ENCODE measurements at regions not wholly inside any gene's neighbourhood (a gene's known extent, or its start where the extent isn't known, plus 50 kb on each side); places are given as distances from the start of the nearest gene placed in this dataset.

DNA sequence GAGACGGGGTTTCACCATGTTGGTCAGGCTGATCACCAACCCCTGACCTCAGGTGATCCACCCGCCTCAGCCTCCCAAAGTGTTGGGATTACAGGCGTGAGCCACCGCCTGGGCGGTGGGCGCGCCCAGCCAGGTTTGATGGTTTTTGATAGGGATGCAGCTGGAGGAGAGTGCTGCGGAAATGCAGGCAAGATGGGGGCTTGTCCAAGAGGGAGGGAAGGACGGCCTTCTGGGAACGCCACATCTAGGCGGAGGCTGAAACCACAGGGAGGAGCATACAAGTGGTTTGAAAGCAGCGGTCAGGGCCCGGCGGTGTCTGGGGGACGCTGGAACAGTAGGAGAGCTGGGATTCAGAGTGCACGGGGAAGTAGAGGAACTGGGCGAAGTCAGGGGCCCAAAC, 134.6 kb downstream of the VRK1 start:
- no peak for DNase-seq (ENCODE audit: low read depth in 2 of 2)

DNA sequence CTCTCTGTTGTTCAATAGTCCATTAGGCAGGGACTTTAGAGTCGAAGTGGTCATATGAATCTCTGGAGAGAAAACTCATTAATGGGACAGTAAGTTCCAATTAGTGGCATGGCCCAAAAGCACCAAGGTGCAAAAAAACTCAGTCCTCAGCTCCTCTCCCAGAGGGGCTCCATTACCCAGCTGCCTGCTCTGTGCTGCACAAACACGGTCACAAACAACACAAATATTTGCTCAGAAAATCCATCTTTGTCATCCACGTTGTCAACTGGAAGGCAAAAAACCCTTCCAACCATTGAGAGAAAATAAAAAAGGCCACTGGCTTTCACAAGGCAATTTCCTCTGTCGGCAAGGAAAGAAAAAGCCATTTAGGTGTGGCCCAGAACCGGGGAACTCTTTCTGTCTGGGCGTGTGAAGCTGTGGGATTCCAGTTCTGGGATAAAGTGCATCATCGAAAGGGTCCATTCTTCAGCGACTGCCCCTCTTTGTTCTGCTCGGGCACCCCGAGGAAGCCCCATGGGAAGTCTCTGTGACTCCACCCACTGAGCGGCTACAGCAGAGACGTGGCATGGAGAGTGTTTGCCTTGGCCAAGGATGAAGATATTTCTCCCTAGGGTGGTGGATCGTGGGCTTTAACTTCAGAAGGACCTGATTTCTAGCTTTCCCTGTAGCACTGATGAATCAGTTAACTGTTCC, 137.6 kb downstream of the VRK1 start:
- no peak for DNase-seq (ENCODE audit: low read depth in 2 of 2)

DNA sequence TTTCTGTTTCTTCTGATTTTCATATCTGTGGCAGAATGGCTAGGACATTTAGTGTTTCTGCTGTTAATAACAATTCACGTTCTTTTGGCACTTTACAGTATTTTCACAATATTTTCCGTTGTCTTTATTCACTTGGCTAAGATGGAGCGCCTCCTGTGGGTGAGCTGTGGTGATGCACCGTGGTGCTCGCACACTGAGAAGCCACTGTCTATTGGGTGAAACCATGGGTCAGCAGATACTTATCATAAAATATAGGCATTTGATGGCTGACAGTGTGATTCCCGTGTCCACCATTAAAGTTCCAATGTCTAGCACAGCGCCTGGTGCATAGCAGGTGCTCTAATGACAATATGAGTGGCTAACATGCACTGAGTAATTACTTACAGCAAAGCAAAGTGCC, 141.8 kb downstream of the VRK1 start:
- DNase-seq (ENCODE audit: low read depth in 2 of 2), result no peak

DNA sequence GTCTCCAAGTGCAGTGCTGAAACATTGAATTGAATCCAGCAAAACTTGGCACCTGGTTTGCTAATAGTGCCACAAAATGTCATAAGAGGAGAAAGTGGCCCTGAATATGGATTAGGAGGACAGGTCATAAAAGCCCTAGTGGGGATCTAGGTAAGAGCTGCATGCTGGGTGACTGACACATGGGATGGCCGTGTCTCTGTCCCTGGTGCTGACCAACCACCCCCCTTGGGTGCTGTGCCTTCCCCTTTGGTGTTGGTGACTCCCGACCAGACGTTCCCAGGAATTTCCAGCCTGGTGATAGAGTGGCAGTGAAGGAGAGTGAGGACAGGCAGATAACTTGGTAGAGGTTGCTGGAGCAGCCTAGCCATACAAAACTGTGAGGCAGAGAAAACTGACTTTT, 142.8 kb downstream of the VRK1 start:
- no peak for DNase-seq (ENCODE audit: low read depth in 2 of 2)

DNA sequence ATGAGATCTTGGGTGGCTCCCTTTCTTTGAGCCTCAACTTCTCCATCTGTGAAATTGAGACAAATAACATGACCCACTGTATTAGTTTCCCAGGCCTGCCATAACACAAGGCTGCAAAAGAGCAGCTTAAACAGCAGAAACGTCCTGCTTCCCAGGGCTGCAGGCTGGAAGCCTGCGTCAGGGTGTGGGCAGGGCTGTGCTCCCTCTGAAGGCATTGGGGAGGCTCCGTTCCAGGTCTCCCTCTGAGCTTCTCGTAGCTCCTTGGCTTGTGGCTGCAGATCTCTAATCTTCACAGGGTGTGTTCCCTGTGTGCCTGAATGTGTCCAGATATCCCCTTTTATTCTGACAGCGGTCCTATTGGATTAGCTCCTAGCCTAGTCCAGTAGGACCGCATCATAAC, 147.1 kb downstream of the VRK1 start:
- DNase-seq (ENCODE audit: low read depth in 2 of 2), result no peak

DNA sequence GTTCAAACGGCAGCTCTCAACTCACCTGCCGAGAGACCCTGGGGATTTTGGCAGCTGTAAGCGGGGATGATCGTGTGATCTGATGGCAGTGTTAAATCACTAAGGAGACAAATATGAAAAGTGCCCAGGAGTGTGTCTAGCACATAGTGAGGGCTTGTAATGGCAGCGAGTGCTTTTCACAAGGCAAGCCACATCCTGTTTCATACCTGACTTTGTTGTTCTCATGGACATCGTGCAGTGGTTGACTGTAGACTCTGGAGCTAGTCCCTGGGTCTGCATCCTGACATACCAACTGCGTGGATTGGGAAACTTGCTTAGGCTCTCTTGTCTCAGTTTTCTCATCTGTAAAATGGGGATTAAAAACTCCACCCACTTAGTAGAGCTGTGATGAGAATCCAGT, 148.5 kb downstream of the VRK1 start:
- DNase-seq (ENCODE audit: low read depth in 2 of 2), result no peak

DNA sequence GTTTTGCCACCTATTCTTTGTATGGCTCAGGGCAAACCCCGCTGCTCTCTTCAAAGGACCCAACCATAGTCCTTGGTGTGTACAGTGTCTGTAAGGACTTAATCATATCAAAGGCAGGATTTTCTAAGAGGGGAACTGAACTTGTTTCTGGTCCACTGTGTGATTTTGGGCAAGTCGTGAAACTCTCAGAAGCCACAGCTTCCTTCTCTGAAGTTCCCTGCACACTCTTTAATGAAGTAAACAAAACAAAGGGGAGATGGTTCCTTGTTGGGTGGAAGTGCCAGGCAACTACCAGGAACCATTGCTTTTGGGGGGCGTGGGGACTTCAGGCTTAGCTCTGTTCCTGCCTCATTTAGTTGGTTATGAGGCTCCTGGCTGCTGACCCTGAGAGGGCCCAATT, 152.4 kb downstream of the VRK1 start:
- DNase-seq (ENCODE audit: low read depth in 2 of 2), result no peak

DNA sequence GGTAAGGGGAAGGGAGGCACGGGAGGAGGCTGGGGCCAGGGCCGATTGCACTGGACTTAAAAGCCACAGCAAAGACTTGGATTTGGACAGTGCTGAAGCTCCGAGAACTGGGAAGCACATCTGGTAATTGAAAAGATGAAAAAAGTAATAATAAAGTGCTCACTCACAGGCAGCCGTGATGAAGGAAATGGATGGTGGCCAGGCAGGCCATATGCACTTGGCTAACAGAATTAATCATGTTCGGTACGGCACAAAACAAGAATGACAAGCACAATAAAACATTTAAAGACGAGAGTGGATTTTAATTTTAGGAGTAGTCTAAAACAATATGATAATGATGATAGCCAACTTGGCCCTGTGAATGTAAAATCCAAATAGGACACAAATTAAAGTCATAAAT, 154.3 kb downstream of the VRK1 start:
- no peak for DNase-seq (ENCODE audit: low read depth in 2 of 2)

DNA sequence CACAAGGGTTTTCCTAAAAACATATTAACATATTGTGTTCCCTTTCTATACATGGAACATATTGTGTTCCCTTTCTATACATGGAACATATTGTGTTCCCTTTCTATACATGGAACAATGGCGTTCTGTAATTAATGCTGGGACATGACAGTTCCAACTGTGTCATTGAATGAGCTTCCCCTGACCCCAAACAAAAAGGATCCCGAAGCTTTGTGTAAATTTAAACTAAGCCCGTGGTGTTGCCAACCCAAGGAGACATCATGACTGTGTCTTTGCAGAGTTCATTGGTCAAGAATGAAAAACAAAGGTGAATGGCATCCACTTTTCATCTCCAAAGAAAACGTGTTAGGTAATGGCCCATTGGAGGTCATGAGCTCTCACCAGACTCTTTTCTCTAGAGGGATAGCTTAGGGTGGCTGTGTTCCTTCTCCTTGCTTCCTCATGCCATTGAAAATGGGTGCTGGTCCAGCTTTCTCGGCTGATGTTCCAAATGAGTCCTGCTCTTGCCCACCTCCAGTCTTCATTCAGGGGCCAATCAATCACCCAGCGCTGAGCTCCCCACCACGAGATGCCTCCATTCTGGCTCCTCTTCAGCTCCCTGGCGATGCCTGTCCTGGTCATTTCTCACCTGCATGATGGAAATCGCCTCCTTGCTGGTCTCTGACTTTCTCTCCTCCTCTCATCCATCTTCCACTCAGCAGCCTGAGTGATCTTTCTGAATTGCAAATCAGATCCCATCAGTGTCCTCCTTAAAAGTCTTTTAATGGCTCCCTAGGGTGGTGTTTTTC, 156.1 kb downstream of the VRK1 start:
- DNase-seq (ENCODE audit: low read depth in 2 of 2), result no peak

DNA sequence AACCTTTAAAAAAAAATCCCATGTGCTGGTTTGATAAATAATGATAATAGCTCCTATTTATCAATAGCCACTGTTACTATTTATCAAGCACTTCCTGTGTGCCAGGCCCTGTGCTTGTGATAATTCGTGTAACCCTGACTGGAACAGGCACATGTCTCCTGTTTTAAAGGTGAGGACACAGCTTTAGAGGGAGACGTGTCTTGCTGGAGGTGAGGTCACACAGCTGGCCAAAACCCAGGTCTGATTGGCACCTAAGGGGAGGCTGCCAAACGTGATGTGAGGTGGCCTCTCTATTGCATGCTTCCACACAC, 156.6 kb downstream of the VRK1 start:
- no peak for DNase-seq (ENCODE audit: low read depth in 2 of 2)

DNA sequence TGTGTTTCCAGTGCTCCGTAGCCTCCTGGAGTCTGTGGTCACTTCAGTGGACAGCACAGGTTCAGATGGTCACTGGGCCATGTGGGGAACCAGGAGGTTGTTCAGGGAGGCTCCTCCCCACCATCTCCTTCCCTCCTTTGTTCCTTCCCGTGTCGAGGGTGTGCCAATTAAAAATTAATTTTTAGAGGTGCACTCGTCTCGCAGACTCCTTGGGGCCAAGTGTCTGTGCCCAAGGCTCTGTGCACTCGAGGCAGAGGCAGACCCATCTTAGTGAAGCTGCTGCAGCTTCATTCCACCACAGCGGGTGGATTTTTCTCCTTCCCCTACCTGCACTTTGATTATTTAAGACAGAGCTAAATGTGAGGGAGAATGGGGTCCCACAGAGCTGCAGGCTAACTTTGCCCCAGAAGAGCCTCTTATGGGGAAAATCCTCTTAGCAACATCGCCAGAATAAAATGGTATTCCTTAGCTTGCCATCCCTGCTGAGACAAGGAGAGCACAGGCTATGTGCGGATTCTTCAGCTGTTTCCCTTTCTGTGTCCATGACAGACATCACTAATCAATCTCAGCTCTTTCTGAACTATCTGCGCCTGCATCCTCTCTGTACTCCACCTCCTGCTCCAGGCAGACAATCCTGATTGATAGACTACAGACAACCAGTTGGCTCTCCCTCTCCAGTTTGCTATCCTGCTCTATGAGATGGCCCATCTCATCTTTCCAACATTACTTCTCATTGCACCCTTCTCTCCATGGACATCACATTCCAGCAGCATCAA, 159.5 kb downstream of the VRK1 start:
- DNase-seq (ENCODE audit: low read depth in 2 of 2), result no peak

DNA sequence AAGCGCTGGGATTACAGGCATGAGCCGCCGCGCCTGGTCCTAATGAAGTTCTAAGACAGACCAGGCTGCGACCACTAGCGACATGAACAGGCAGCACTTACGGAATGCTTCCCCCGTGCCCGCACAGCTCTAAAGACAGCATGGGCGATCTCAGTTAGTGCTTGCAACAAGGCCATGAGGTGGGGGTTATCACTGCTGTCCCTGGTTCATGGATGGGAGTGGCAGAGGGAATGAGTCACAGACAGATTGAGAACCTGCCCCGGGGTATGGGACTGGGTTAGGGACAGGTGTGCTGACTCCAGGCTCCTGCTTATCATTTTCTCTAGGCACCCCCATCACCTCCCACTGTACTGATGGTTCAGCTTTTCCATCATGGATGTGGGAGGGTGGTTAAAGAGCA, 160.9 kb downstream of the VRK1 start:
- no peak for DNase-seq (ENCODE audit: low read depth in 2 of 2)

DNA sequence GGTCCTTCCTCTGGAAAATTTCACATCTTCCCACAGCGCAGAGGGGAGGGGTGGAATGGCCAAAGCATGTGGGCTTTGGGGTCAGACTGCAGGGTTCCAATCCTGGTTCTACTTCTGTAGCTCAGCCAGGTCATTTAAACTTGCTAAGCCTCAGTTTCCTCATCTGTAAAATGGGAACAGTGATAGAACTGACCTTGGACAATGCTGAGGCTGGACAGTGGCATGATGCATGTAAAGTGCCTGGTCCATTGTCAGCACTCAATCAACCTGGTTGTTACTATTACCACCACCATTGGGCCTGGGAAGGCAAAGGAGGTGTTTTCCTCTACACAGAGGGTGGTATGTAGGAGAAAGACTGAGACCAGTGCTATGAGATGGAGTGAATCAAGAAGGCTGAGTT, 162.8 kb downstream of the VRK1 start:
- DNase-seq (ENCODE audit: low read depth in 2 of 2), result no peak

DNA sequence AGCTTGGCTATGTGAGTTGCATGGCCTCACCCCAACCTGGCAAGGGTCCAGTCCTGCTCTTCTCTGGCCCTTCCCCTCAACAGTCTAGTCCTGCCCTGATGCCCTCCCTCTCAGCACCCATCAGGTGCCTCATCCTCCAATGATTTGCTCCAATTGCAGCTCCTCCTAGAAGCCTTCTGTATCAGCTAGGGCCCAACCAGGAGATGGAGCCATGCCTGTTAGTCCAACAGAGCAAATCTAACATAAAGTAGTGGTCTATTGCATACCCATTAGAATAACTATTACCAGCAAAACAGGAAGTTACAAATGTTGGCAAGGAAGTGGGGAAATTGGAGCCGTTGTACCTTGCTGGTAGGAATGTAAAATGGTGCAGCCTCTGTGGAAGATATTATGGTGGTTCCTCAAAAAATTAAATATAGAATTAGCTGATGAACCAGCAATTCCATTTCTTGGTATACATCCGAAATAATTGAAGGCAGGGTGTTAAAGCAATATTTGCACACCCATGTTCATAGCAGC, 163.5 kb downstream of the VRK1 start:
- no peak for DNase-seq (ENCODE audit: low read depth in 2 of 2)

DNA sequence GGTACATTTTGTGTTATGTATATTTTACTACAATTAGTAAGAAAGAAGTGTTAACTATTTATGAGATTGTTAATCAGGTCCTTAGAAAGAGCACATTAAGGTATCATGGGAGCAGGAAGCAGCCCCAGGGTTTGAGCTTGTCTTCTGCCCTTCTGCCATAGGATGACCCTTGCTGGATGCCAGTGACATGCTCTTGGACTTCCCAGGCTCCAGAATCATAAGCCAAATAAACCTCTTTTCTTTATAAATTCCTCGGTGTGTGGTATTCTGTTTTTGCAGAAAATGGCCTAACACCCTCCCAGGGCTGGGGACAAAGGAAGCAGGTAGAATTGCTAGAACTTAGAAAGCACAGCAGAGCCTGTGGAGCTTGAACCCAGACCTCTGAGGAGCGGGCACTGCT, 164.7 kb downstream of the VRK1 start:
- no peak for DNase-seq (ENCODE audit: low read depth in 2 of 2)

DNA sequence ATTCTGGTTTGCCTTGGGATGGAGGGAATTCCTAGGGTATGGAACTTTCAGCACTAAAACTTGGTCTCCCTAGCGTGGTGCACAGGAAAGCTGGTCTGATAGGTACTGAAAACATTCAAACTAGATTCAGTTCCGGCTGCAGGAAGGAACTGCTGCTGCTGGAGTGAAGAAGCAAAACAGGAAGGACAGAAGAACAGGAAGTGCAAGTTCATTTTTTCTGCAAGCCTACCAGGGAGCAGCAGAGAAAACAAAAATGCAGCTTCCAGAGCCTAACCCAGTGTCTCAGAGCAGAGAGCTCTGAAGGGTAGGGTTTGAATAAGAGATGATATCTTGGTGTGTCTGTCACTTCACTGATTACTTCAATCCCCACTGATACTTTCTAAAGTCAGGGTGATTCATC, 165.2 kb downstream of the VRK1 start:
- DNase-seq (ENCODE audit: low read depth in 2 of 2), result no peak

DNA sequence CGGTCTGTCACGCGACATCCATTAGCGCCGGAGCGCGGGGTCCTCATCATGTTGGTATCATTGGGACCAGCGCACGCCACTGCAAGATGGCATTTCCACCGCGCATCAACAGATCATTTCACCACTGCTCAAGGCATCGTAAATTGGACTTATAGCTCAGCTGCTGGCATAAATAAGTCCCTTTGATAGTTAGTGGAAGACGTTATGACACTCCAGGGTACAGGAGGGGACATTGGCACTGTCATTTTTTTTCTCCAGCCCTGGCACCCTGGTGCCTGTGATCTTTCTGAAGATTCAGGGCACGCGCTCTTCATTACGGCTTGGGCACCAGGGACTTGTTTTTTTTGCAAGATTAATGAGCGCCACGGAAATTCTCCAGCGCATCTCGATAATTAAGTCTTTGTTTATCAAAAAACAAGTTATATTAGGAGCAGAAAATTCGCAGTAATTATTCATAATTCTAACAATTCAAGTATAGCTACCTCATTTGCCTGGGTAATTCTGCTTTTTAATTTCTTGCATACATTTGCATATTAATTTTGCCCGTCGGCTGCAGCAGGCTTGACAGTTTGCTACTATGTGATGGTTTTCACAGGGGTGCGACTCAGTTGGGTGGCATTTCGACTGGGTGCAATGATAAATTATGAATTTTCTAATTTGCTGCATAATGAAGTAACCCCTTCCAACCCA, 167.7 kb downstream of the VRK1 start:
- no peak for DNase-seq (ENCODE audit: low read depth in 2 of 2)

DNA sequence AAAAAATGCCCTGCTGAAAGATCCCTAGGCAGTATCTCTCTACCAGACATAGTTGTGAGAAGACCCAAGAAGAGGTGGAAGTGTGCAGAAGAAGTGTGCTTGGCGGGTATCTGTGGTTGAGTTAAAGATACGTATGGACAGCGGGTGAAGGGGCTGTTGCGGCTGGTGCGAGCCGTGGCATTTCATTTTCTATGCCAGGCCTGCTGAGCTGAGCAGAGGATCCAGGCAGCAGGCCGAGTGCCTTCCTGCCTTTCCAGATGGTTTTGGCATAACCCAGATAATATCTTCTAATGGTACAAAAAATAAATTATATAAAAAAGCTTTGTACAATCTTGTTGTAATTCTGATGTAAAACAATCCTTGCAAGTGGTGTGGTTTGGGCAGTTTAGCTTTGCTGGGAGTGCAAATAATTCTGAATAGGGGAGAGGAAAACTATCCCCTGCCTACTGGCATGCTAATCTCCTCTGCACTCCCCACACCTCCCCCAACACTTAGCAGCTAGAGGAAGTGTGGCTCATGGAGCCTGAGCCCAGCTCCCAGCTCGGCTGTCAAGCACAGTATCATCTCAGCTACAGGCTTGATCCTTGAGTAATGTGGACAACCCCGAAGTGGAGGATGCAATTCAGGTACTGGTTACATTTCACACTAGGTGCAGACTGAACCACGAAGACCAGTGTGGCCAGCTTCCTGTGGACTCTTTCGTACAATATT, 168.9 kb downstream of the VRK1 start:
- DNase-seq (ENCODE audit: low read depth in 2 of 2), result no peak

DNA sequence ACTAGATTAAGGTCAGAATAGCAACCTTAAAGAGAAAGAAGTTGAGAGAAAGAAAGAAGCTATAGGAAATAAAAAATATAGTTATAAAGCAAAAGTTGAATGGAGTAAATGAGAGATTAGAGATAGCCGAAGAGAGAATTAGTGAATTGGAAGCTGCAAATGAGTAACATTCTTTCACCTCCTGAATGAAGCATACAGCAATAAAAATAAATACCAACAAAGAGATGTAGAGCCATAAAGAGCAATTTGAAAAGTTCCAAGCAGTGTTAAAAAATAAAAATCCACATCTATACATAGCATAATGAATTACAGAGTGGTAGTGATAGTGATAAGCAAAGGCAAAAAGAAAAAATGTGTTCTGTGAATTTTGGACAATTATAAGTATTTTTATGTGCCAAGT, 177.9 kb downstream of the VRK1 start:
- DNase-seq (ENCODE audit: low read depth in 2 of 2), result no peak

DNA sequence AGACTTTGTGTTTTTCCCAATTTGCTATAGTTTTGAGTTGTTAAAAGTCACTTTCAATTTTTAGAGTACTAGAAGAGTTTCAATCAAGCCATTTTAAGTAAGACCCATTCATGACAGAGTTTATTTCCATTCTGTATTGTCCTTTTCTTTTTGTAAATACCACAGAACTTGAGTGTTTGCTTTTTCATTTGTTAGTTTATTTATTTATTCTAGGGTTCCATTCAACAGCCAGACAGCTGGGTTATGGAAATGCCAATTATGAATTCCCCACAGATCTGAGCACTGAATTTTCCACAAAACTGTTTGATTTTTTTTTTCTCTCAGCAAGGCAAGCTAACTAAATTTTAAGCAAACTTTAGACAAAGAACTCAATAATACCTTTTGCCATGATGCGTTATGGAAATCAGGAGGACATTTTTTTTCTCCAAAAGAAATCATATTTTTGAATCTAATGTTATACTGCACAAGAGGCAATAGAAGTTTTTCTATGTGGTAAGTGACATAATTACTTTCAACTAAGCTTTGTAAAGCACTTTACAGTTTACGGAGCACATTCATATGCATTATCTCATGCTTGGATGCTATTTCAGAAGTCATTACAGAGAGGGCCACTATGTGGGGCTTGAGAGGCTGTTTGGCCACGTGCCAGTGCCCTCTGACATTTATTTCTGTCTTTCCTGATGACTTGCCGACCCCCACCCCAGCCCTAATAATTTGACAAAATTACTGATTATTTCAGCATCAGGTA, 181.5 kb downstream of the VRK1 start:
- DNase-seq (ENCODE audit: low read depth in 2 of 2), result no peak

DNA sequence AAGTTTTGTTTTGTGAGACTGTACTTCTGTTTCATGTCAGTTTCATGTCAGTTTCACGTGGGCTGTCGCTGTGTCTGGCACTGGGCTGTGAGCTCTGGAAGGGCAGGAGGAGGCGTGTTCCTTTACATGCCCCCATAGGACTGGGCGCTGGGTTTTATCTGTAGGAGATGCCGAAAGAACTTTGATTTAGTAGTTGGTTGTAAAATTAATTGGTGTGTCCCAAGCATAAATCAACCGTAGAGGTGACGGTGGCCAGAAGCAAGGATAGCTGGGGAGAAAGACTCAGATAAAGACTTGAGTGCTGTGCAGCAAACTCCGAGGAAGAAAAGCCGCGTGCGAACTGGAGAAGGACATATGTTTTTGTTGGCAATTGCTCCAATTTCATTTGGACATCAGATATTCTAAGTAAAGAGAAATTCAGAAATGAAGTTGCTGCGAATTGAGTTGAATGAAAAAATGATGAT, 182.5 kb downstream of the VRK1 start:
- DNase-seq (ENCODE audit: low read depth in 2 of 2), result no peak

Measured in fibroblast of skin of left quadriceps (primary cell).